Stimulated activated memory B cell treated with anti-CD40 and anti-IgM and Interleukin-4, amounts not matched to agents 10 μg/mL and 1 μg/mL and 100 μg/mL, for 72 hours (primary cell): ENCODE measurements at regions not wholly inside any gene's neighbourhood (a gene's known extent, or its start where the extent isn't known, plus 50 kb on each side); places are given as distances from the start of the nearest gene placed in this dataset.
A peak's percentile ranks its signal among the peaks of the same experiment; 100 is the strongest.
"Not testable (repeated sequence)": the region's sequence is repeated elsewhere in the genome, so short reads cannot be mapped to it uniquely, and the experiment has no call there.

Experiments used
- ATAC-seq: fragments of 150-1000 bp; cut with Tn5 transposase; 2 replicates; pipeline ENCODE4 v1.10.0; 2021
- H3K27ac Mint-ChIP-seq: one replicate; pipeline ENCODE4 v1.8.0; 2022; ENCODE audit warnings: mild to moderate bottlenecking, mixed read lengths
- H3K27me3 Mint-ChIP-seq: one replicate; pipeline ENCODE4 v1.8.0; 2022; ENCODE audit warnings: mixed read lengths
- H3K36me3 Mint-ChIP-seq: one replicate; pipeline ENCODE4 v1.8.0; 2022; ENCODE audit warnings: mixed read lengths
- H3K4me1 Mint-ChIP-seq: one replicate; pipeline ENCODE4 v1.8.0; 2022; ENCODE audit warnings: mixed read lengths
- H3K4me3 Mint-ChIP-seq: one replicate; pipeline ENCODE4 v1.8.0; 2022; ENCODE audit warnings: mild to moderate bottlenecking, moderate library complexity, mixed read lengths
- H3K9me3 Mint-ChIP-seq: one replicate; pipeline ENCODE4 v1.8.0; 2022; ENCODE audit warnings: mixed read lengths

DNA sequence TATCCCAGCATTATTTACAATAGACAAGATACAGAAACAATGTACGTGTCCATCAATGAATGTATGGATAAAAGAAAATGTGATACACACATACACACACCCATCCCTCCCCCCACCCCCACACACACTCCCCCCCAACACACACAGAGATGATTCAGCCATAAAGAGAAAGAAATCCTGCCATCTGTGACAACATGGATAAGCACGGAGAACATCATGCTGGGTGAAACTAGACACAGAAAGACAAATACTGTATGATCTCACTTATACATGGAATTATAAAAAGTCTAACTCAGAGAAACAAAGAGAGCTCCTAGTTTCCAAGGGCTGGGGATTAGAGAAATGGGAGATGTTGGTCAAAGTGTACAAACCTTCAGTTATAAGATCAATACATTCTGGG, 104.8 kb upstream of the LY86 start:
- Mint-ChIP-seq H3K4me1 (no peaks in the 10 kb centered on the region), H3K9me3 (no peaks in the 10 kb centered on the region), H3K27me3 (no peaks in the 10 kb centered on the region), H3K36me3 (peaks cover 17% of the 10 kb centered on the region), H3K27ac (no peak overlapping the region), H3K4me3 (no peak overlapping the region)
- ATAC-seq: no peak

DNA sequence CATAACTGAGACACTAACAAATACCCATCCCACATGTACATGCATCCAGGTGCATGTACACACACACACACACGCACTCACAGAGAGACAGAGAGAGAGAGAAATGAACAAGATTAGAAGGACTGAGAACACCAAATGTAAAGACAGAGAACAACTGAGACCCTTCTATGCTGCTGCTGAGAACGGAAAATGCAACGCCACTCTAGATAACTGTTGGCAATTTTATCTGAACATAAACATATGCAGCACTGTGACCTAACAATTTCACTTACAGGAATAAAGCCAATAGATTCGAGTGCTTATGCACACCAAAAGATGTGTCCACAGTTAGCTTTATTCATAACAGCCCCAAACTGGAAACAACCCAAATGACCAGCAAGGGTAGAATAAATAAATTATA, 103.8 kb upstream of the LY86 start:
- Mint-ChIP-seq H3K4me3 (no peak overlapping the region), H3K27ac (no peak overlapping the region), H3K36me3 (peaks cover 17% of the 10 kb centered on the region), H3K27me3 (no peaks in the 10 kb centered on the region), H3K4me1 (no peaks in the 10 kb centered on the region), H3K9me3 (no peaks in the 10 kb centered on the region)
- no peak for ATAC-seq

DNA sequence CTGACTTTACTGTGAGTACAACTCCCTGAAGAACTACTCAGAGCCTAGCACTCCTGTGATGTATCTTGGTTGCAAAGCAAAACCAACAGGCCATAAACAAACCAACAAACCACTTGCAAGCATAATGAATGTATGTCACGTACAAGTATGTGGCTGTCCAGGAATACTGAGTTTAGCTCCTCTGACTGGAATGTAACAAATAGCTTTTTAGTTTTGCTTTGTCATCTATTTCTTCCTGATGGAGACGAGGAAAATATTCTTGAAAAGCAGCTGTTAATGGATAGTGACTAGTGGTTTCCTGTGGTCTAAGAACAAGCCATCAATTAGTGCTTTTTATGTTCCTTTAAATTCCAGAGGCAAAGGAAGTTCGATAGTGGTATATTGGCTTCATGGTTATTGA, 101.9 kb upstream of the LY86 start:
- ATAC-seq: no peak
- H3K27me3 Mint-ChIP-seq: no peaks in the 10 kb centered on the region
- H3K27ac Mint-ChIP-seq: no peak overlapping the region
- no peak overlapping the region for H3K4me3 Mint-ChIP-seq
- no peaks in the 10 kb centered on the region for H3K9me3 Mint-ChIP-seq
- H3K36me3 Mint-ChIP-seq: peaks cover 13% of the 10 kb centered on the region
- no peaks in the 10 kb centered on the region for H3K4me1 Mint-ChIP-seq

GRCh38 chr6:6491761-6492160, 96.8 kb upstream of the LY86 start:
- Mint-ChIP-seq H3K27me3 (no peaks in the 10 kb centered on the region), H3K9me3 (no peaks in the 10 kb centered on the region), H3K4me1 (no peaks in the 10 kb centered on the region), H3K4me3 (no peak overlapping the region), H3K36me3 (peaks cover 15% of the 10 kb centered on the region), H3K27ac (no peak overlapping the region)
- ATAC-seq: no peak

GRCh38 chr6:6492675-6493074, 95.8 kb upstream of the LY86 start:
- Mint-ChIP-seq H3K27me3 (no peaks in the 10 kb centered on the region), H3K9me3 (no peaks in the 10 kb centered on the region), H3K27ac (no peak overlapping the region), H3K36me3 (peaks cover 15% of the 10 kb centered on the region), H3K4me1 (no peaks in the 10 kb centered on the region), H3K4me3 (no peak overlapping the region)
- ATAC-seq: no peak

DNA sequence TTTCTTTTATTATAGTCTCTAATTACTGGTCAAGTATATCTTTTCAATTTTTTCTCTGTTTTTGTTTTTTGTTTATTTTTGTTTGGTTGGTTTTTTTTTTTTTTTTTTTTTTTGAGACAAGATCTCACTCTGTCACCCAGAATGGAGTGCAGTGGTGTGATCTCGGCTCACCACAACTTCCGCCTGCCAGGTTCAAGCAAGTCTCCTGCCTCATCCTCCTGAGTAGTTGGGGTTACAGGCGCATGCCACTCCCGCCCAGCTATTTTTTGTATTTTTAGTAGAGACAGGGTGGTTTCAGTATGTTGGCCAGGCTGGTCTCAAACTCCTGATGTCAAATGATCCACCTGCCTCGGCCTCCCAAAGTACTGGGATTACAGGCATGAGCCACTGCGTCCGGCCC, 94.4 kb upstream of the LY86 start:
- H3K4me1 Mint-ChIP-seq, ATAC-seq, H3K27ac Mint-ChIP-seq, H3K9me3 Mint-ChIP-seq, H3K4me3 Mint-ChIP-seq, H3K27me3 Mint-ChIP-seq: not testable (repeated sequence)
- H3K36me3 Mint-ChIP-seq: peaks cover 15% of the 10 kb centered on the region

DNA sequence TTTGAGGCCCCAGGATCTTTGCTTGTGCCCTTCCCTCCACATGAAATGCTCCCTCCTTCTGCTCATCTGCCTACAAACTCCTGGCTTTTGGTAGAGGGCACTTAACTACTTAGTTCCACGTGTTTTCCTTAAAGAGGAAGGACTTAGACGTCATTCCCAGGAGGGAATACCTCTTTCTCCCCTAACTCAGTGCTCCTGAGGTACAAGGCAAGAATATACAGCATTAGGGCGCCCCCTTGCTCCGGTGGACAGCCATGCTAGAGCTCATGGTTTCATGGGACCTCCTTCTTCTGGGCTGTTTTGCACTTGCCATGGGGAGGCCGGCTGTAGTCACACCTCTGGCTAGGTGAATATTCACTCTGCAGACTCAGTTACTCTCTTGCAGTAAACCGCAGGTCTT, 93.8 kb upstream of the LY86 start:
- ATAC-seq: peak; percentile 62
- H3K27me3 Mint-ChIP-seq: no peaks in the 10 kb centered on the region
- H3K4me3 Mint-ChIP-seq: no peak overlapping the region
- H3K36me3 Mint-ChIP-seq: peaks cover 15% of the 10 kb centered on the region
- no peak overlapping the region for H3K27ac Mint-ChIP-seq
- no peaks in the 10 kb centered on the region for H3K4me1 Mint-ChIP-seq
- H3K9me3 Mint-ChIP-seq: no peaks in the 10 kb centered on the region

- no peak for ATAC-seq
- Mint-ChIP-seq H3K4me3 (no peak overlapping the region), H3K27me3 (no peaks in the 10 kb centered on the region), H3K9me3 (no peaks in the 10 kb centered on the region), H3K36me3 (peaks cover 15% of the 10 kb centered on the region), H3K27ac (no peak overlapping the region), H3K4me1 (no peaks in the 10 kb centered on the region)
Measured at GRCh38 chr6:6495851-6496250, 92.7 kb upstream of the LY86 start.

DNA sequence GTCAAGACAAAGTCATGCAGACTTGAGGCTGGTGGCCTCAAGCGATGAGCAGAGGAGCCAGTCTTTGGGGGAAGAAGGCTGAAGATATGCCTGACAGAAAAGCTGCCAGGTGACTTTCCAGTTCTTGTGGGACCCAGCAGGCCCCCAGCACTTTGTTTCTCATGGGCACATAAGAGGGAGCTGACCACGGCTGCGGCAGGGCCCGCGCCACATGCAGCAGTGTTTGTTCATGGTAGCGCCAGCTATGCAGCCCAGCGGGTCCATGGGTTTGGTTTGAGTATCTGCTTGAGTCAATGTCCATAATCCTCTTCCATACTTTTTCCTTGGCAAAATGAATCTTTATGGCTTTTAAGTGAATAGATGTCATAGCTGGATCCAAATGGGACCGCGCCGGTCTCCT, 91.0 kb upstream of the LY86 start:
- no peaks in the 10 kb centered on the region for H3K9me3 Mint-ChIP-seq
- H3K27ac Mint-ChIP-seq: no peak overlapping the region
- H3K27me3 Mint-ChIP-seq: no peaks in the 10 kb centered on the region
- peaks cover 4% of the 10 kb centered on the region for H3K36me3 Mint-ChIP-seq
- no peak overlapping the region for H3K4me3 Mint-ChIP-seq
- no peak for ATAC-seq
- no peaks in the 10 kb centered on the region for H3K4me1 Mint-ChIP-seq

GRCh38 chr6:6497976-6498375, 90.5 kb upstream of the LY86 start:
- H3K27me3 Mint-ChIP-seq: no peaks in the 10 kb centered on the region
- H3K27ac Mint-ChIP-seq: no peak overlapping the region
- no peak overlapping the region for H3K4me3 Mint-ChIP-seq
- H3K36me3 Mint-ChIP-seq: no peaks in the 10 kb centered on the region
- no peaks in the 10 kb centered on the region for H3K4me1 Mint-ChIP-seq
- H3K9me3 Mint-ChIP-seq: no peaks in the 10 kb centered on the region
- no peak for ATAC-seq

DNA sequence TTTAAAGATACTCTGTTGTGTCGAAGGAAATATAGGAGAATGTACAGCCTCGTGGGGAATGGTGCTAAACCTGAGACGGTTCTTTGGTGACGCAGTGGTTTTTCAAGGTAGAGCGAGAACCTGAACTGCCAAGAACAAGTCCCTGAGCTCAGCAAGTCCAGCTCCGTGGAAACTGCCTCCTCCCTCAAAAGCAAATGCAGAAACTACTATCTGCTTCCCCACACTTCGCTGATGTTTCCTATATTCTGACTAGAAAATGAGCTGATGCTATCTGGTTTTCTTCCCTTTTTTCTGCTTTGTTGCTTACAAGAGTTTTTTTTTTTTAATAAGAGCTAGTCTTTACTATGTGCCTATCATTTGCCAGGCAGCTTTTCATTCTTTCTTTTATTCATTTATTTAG, 85.3 kb upstream of the LY86 start:
- H3K27me3 Mint-ChIP-seq: no peaks in the 10 kb centered on the region
- no peak overlapping the region for H3K27ac Mint-ChIP-seq
- H3K36me3 Mint-ChIP-seq: peaks cover 6% of the 10 kb centered on the region
- ATAC-seq: no peak
- no peak overlapping the region for H3K4me3 Mint-ChIP-seq
- H3K9me3 Mint-ChIP-seq: no peaks in the 10 kb centered on the region
- peaks cover 5% of the 10 kb centered on the region for H3K4me1 Mint-ChIP-seq

- ATAC-seq: no peak
- Mint-ChIP-seq H3K27ac (no peak overlapping the region), H3K4me1 (peaks cover 5% of the 10 kb centered on the region), H3K9me3 (peaks cover 3% of the 10 kb centered on the region), H3K36me3 (peaks cover 6% of the 10 kb centered on the region), H3K4me3 (no peak overlapping the region), H3K27me3 (no peaks in the 10 kb centered on the region)
Measured at GRCh38 chr6:6505111-6505510, 83.4 kb upstream of the LY86 start.

DNA sequence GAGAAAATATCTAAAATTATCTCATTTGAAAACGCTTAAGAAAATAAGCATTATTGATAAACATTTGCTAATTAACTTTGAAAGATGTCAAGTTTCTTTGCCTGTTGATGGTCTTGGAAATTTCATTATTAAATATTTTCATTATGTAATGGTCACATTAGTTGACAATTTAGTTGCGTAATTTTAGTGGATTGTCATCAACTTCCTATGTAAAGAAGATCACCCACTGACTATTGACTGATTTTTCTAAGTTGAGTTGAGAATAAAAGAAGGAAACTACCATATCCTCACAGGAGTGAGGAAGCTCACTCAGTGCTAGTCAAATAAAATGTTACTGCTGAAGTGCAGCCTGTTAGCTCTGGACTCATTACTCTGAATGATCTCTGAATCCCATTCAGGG, 79.9 kb upstream of the LY86 start:
- no peak for ATAC-seq
- no peak overlapping the region for H3K27ac Mint-ChIP-seq
- no peaks in the 10 kb centered on the region for H3K27me3 Mint-ChIP-seq
- peaks cover 6% of the 10 kb centered on the region for H3K36me3 Mint-ChIP-seq
- H3K9me3 Mint-ChIP-seq: peaks cover 3% of the 10 kb centered on the region
- H3K4me3 Mint-ChIP-seq: no peak overlapping the region
- H3K4me1 Mint-ChIP-seq: peaks cover under 1% of the 10 kb centered on the region

GRCh38 chr6:6509284-6509683, 79.2 kb upstream of the LY86 start:
- H3K9me3 Mint-ChIP-seq: peaks cover 3% of the 10 kb centered on the region
- no peak overlapping the region for H3K27ac Mint-ChIP-seq
- H3K27me3 Mint-ChIP-seq: no peaks in the 10 kb centered on the region
- no peak for ATAC-seq
- H3K4me3 Mint-ChIP-seq: no peak overlapping the region
- no peaks in the 10 kb centered on the region for H3K4me1 Mint-ChIP-seq
- H3K36me3 Mint-ChIP-seq: peaks cover 6% of the 10 kb centered on the region

DNA sequence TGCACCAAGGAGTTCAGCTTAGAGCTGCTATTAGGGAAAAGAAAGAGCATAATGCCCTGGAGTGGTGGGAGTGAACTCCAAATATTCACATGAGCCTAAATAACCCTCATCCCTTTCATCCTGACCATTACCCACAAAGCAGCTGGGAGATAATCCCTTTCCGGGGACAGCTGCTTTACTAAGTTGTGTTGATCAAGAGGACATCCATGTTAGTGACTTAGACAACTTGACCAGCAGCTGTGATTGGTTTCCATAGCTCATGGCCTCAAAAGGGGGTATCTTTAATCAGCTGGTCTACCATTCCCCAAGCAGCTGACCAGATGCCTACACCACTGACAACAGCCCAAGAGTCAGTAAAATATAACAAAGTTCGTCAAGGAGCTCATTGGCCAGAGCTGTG, 75.8 kb upstream of the LY86 start:
- Mint-ChIP-seq H3K4me1 (peaks cover 11% of the 10 kb centered on the region), H3K9me3 (peaks cover 3% of the 10 kb centered on the region), H3K4me3 (no peak overlapping the region), H3K36me3 (no peaks in the 10 kb centered on the region), H3K27ac (no peak overlapping the region), H3K27me3 (peaks cover 14% of the 10 kb centered on the region)
- ATAC-seq: no peak

- peak; percentile 81 for ATAC-seq
- Mint-ChIP-seq H3K4me3 (peak overlapping the region; percentile 46), H3K36me3 (peaks cover 15% of the 10 kb centered on the region), H3K9me3 (no peaks in the 10 kb centered on the region), H3K4me1 (peaks cover 11% of the 10 kb centered on the region), H3K27me3 (peaks cover 14% of the 10 kb centered on the region), H3K27ac (peak overlapping the region; percentile 61)
Measured at GRCh38 chr6:6515691-6516607, 72.6 kb upstream of the LY86 start.
